HEK293 (cell line): ENCODE measurements at regions not wholly inside any gene's neighbourhood (a gene's known extent, or its start where the extent isn't known, plus 50 kb on each side); places are given as distances from the start of the nearest gene placed in this dataset.
"Not testable (repeated sequence)": the region's sequence is repeated elsewhere in the genome, so short reads cannot be mapped to it uniquely, and the experiment has no call there.

Source experiments
- CTCF ChIA-PET: fragments of 350-600 bp; formaldehyde crosslinking; extraction: SDS; loops from one replicate; lab custom pipeline; 2021; ENCODE audit warnings: antibody characterized with exemption; lab: Yijun Ruan, JAX
- POLR2A ChIA-PET: fragments of 300-600 bp; formaldehyde crosslinking; extraction: SDS; loops from one replicate; lab custom pipeline; 2020; ENCODE audit warnings: antibody characterized with exemption, inconsistent platforms; lab: Yijun Ruan, JAX
- H3K27ac ChIP-seq: fragments of 200-500 bp; sonication (Bioruptor generic); 2 replicates; pipeline ENCODE4 v1.5.1; 2014; ENCODE audit warnings: low read depth, low read length, control low read depth, inconsistent platforms; ENCODE audit errors: extremely low read depth
- H3K36me3 ChIP-seq, 2 experiments: fragments of 200-500 bp in 1 of 2; sonication (Bioruptor generic) in 1 of 2; 1 replicate in 1 of 2; 2 replicates in 1 of 2; pipeline ENCODE4 v1.5.1; 2014 to 2017; ENCODE audit warnings: inconsistent platforms in 2 of 2, low read length in 2 of 2; ENCODE audit not compliant: control insufficient read depth in 2 of 2, insufficient read depth in 1 of 2
- H3K4me1 ChIP-seq: fragments of 200-500 bp; sonication (Bioruptor generic); 2 replicates; pipeline ENCODE4 v1.5.1; 2014; ENCODE audit warnings: mild to moderate bottlenecking, low read length, inconsistent platforms; ENCODE audit not compliant: control insufficient read depth, insufficient read depth
- H3K4me3 ChIP-seq: 2 replicates; pipeline ENCODE4 v1.5.1; 2011; ENCODE audit warnings: low read depth, mild to moderate bottlenecking, control low read depth, low read length, moderate library complexity
- H3K9me3 ChIP-seq: fragments of 200-500 bp; sonication (Bioruptor generic); 2 replicates; pipeline ENCODE4 v1.5.1; 2014; ENCODE audit warnings: low read depth, low read length, inconsistent platforms; ENCODE audit not compliant: control insufficient read depth, insufficient read depth
- PRDM2 ChIP-seq: fragments of 450-650 bp; formaldehyde crosslinking; IDR thresholded peaks from 2 replicates; pipeline ENCODE4 v1.5.1; 2016; ENCODE audit warnings: missing biosample characterization, missing genetic modification characterization, borderline replicate concordance
- PRDM4 ChIP-seq: fragments of 450-650 bp; formaldehyde crosslinking; IDR thresholded peaks from 2 replicates; pipeline ENCODE4 v1.5.1; 2017; ENCODE audit warnings: missing biosample characterization, missing genetic modification characterization
- REPIN1 ChIP-seq: fragments of 450-650 bp; formaldehyde crosslinking; IDR thresholded peaks from 2 replicates; pipeline ENCODE4 v1.5.1; 2017; ENCODE audit warnings: missing biosample characterization, missing genetic modification characterization, low read depth
- SCRT2 ChIP-seq: fragments of 450-650 bp; formaldehyde crosslinking; IDR thresholded peaks from 2 replicates; pipeline ENCODE4 v1.5.1; 2016; ENCODE audit warnings: missing biosample characterization, missing genetic modification characterization
- SETDB1 ChIP-seq: IDR thresholded peaks from one replicate; pipeline ENCODE4 v1.6.1; 2017; ENCODE audit warnings: mild to moderate bottlenecking, low read length, moderate library complexity, mixed read lengths; ENCODE audit not compliant: insufficient read length
- ZBTB11 ChIP-seq: fragments of 450-650 bp; formaldehyde crosslinking; conservative IDR thresholded peaks from 2 replicates; pipeline ENCODE4 v1.5.1; 2016; ENCODE audit warnings: low read depth, missing biosample characterization, missing genetic modification characterization
- ZBTB48 ChIP-seq: fragments of 450-650 bp; formaldehyde crosslinking; IDR thresholded peaks from 2 replicates; pipeline ENCODE4 v1.5.1; 2016; ENCODE audit warnings: missing biosample characterization, missing genetic modification characterization
- ZNF112 ChIP-seq: fragments of 450-650 bp; formaldehyde crosslinking; IDR thresholded peaks from 2 replicates; pipeline ENCODE4 v1.5.0; 2017; ENCODE audit warnings: missing biosample characterization, missing genetic modification characterization
- ZNF184 ChIP-seq: fragments of 450-650 bp; IDR thresholded peaks from 2 replicates; pipeline ENCODE4 v1.5.1; 2018; ENCODE audit warnings: missing biosample characterization, mild to moderate bottlenecking, missing genetic modification characterization
- ZNF19 ChIP-seq: fragments of 450-650 bp; formaldehyde crosslinking; IDR thresholded peaks from 2 replicates; pipeline ENCODE4; 2016; ENCODE audit warnings: missing biosample characterization, missing genetic modification characterization, low read depth
- ZNF23 ChIP-seq: fragments of 450-650 bp; formaldehyde crosslinking; IDR thresholded peaks from 2 replicates; pipeline ENCODE4 v1.5.1; 2016; ENCODE audit warnings: missing biosample characterization, missing genetic modification characterization, borderline replicate concordance
- ZNF341 ChIP-seq: fragments of 450-650 bp; formaldehyde crosslinking; IDR thresholded peaks from 2 replicates; pipeline ENCODE4; 2016; ENCODE audit warnings: low read depth, missing biosample characterization, missing genetic modification characterization
- ZNF449 ChIP-seq: fragments of 450-650 bp; formaldehyde crosslinking; IDR thresholded peaks from 2 replicates; pipeline ENCODE4 v1.5.1; 2017; ENCODE audit warnings: missing biosample characterization, mild to moderate bottlenecking, missing genetic modification characterization, moderate library complexity
- ZNF521 ChIP-seq: fragments of 450-650 bp; formaldehyde crosslinking; IDR thresholded peaks from 2 replicates; pipeline ENCODE4 v1.5.1; 2017; ENCODE audit warnings: missing biosample characterization, mild to moderate bottlenecking, missing genetic modification characterization
- ZNF529 ChIP-seq: fragments of 450-650 bp; formaldehyde crosslinking; IDR thresholded peaks from 2 replicates; pipeline ENCODE4 v1.5.1; 2017; ENCODE audit warnings: missing genetic modification characterization, missing biosample characterization; ENCODE audit not compliant: insufficient replicate concordance
- ZNF692 ChIP-seq: fragments of 450-650 bp; formaldehyde crosslinking; IDR thresholded peaks from 2 replicates; pipeline ENCODE4 v1.5.1; 2016; ENCODE audit warnings: missing biosample characterization, missing genetic modification characterization

DNA sequence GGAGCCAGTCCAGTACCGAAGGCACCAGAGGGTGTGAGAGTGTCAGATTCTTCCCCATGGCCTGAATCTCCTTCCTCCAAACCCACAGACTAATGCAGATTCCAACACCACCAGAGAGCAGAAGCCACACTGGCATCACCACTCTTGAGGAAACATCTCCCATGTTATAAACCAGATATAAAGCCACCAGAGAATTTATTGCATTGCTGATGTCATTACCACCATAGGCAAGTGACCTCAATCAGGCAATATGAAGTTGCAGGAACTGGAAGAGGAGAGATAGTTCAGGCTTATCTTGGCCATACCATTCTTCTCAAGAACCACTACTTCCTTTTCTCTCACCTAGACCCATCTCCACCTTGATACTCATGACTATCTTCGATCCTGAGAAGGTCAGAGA is 653.4 kb downstream of the TMEM121 start:
- H3K4me3 ChIP-seq, result no peak overlapping the region
- ChIA-PET CTCF (interaction anchor here (1.5 kb wide), 1 partner anchor 31 kb away, joined by 4 read pairs; no protein-coding TSS in a partner anchor), POLR2A (no interaction called here)
- no peaks in the 10 kb centered on the region for H3K36me3 ChIP-seq
- no peaks in the 10 kb centered on the region for H3K4me1 ChIP-seq
- TF ChIP-seq ZNF692 (tag by site-specific recombination) (no peak), ZNF521 (tag by site-specific recombination) (no peak), PRDM4 (no peak), ZNF529 (tag by site-specific recombination) (no peak), ZNF19 (no peak), ZBTB11 (no peak), PRDM2 (tag by site-specific recombination) (no peak), ZBTB48 (tag by site-specific recombination) (no peak), ZNF184 (tag by site-specific recombination) (no peak), ZNF341 (tag by site-specific recombination) (no peak), REPIN1 (tag by site-specific recombination) (no peak), ZNF449 (tag by site-specific recombination) (no peak), ZNF23 (tag by site-specific recombination) (no peak), SCRT2 (tag by site-specific recombination) (no peak), SETDB1 (no peak), ZNF112 (tag by site-specific recombination) (no peak)
- no peaks in the 10 kb centered on the region for H3K9me3 ChIP-seq
- no peak overlapping the region for H3K27ac ChIP-seq

GRCh38 chr14:106184771-106185170 is 658.4 kb downstream of the TMEM121 start:
- H3K36me3 ChIP-seq, POLR2A ChIA-PET, H3K9me3 ChIP-seq, H3K27ac ChIP-seq, H3K4me1 ChIP-seq, H3K4me3 ChIP-seq: not testable (repeated sequence)
- CTCF ChIA-PET, result interaction anchor here (0.7 kb wide), 1 partner anchor 31 kb away, joined by 3 read pairs; no protein-coding TSS in a partner anchor

GRCh38 chr14:106185174-106185836 is 658.9 kb downstream of the TMEM121 start:
- H3K4me1 ChIP-seq, CTCF ChIA-PET, H3K27ac ChIP-seq, H3K9me3 ChIP-seq, H3K36me3 ChIP-seq, POLR2A ChIA-PET, H3K4me3 ChIP-seq: not testable (repeated sequence)
